ENCODE measurements at regions not wholly inside any gene's neighbourhood (a gene's known extent, or its start where the extent isn't known, plus 50 kb on each side); places are given as distances from the start of the nearest gene placed in this dataset.

- TF ChIP-seq CTCF (IDR thresholded peaks at IDR 0.05) (no peak), POLR2AphosphoS5 (IDR thresholded peaks at IDR 0.05; ENCODE audit: low read depth, low read length) (no peak), TCF7L2 (IDR thresholded peaks at IDR 0.05; ENCODE audit: low read depth, low read length) (no peak), REST (IDR thresholded peaks at IDR 0.05; ENCODE audit: insufficient read depth in 1 of 2, low read depth in 2 of 2, low read length in 1 of 2) (no peak)
Measured at GRCh38 chr2:21431078-21431477, 307.3 kb downstream of the TDRD15 start.

All from Panc1 (cell line).